Fibroblast of lung (primary cell): ENCODE measurements at regions not wholly inside any gene's neighbourhood (a gene's known extent, or its start where the extent isn't known, plus 50 kb on each side); places are given as distances from the start of the nearest gene placed in this dataset.

Experiments used
- EZH2 ChIP-seq: IDR thresholded peaks from 2 replicates; pipeline ENCODE4 v1.5.1; 2012; ENCODE audit warnings: low read length, control low read depth, mild to moderate bottlenecking; ENCODE audit errors: missing control alignments
- TF ChIP-seq, protein P1 (sequence below), 2 donors: IDR thresholded peaks in 1 of 2; conservative IDR thresholded peaks in 1 of 2; 1 replicate in 1 of 2; 2 replicates in 1 of 2; pipeline ENCODE4 v1.5.1; 2011 to 2012; ENCODE audit warnings: low read length in 2 of 2, control low read depth in 1 of 2, inconsistent platforms in 1 of 2, low read depth in 1 of 2, mild to moderate bottlenecking in 1 of 2

DNA sequence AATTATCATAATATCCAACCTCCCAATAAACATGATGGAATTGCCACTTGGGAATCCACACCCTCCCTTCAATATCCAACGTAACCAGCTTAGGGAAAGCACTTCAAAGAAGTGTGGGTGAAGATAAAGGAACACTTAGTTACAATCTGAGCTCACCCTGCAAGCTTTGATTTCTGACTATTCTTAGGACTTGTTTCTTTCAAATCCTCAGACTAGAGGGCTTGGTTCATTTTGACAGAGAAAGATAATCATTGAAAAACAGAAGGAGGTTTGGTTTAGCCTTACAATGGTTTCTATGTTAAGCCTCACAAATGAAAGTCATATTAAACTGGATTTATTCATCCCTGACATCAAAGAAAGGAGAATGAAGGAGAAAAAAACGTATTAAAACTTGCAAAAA, 57.9 kb upstream of the SYT13 start:
- TF ChIP-seq, protein P1, sequence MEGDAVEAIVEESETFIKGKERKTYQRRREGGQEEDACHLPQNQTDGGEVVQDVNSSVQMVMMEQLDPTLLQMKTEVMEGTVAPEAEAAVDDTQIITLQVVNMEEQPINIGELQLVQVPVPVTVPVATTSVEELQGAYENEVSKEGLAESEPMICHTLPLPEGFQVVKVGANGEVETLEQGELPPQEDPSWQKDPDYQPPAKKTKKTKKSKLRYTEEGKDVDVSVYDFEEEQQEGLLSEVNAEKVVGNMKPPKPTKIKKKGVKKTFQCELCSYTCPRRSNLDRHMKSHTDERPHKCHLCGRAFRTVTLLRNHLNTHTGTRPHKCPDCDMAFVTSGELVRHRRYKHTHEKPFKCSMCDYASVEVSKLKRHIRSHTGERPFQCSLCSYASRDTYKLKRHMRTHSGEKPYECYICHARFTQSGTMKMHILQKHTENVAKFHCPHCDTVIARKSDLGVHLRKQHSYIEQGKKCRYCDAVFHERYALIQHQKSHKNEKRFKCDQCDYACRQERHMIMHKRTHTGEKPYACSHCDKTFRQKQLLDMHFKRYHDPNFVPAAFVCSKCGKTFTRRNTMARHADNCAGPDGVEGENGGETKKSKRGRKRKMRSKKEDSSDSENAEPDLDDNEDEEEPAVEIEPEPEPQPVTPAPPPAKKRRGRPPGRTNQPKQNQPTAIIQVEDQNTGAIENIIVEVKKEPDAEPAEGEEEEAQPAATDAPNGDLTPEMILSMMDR (conservative IDR thresholded peaks at IDR 0.05 in 1 of 2, IDR thresholded peaks at IDR 0.05 in 1 of 2; ENCODE audit: low read depth in 1 of 2, low read length in 2 of 2): no peak
- no peak for TF ChIP-seq EZH2
